Ovary (tissue), 3 donors: ENCODE measurements at regions not wholly inside any gene's neighbourhood (a gene's known extent, or its start where the extent isn't known, plus 50 kb on each side); places are given as distances from the start of the nearest gene placed in this dataset.

Experiments
- POLR2A ChIP-seq: fragments of 450-650 bp; IDR thresholded peaks from one replicate; pipeline ENCODE4 v1.6.1; 2017; ENCODE audit warnings: antibody characterized with exemption, mild to moderate bottlenecking, moderate library complexity
- TF ChIP-seq, protein P1 (sequence below), 3 donors: fragments of 450-650 bp in 2 of 3; fragments of 200-600 bp in 1 of 3; IDR thresholded peaks; one replicate each; pipeline versions ENCODE4 v1.5.1 to v1.8.0; 2016 to 2022; ENCODE audit warnings: antibody characterized with exemption in 3 of 3, mild to moderate bottlenecking in 1 of 3
- donor health status: DM: no; HTN: no; CAD: no.

DNA sequence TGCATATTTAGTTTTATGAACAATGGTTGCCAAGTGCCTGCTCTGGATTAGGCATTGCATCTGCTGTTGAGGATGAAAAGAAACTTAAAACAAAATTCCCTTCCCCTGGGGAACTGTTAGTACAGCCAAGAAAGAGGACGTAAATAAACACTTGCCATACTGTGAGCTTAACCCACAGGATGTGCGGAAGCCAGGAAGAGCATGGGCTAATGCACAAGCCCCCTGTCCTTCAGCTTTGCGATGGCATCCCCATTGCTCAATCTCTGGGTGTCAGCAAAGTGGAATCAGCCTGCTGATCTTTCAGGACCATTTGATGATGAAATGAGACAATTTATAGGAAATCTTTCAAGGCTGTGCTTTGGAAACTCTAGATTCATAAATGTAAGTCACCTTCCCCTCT, 399.9 kb upstream of the IGFBP3 start:
- TF ChIP-seq, protein P1, sequence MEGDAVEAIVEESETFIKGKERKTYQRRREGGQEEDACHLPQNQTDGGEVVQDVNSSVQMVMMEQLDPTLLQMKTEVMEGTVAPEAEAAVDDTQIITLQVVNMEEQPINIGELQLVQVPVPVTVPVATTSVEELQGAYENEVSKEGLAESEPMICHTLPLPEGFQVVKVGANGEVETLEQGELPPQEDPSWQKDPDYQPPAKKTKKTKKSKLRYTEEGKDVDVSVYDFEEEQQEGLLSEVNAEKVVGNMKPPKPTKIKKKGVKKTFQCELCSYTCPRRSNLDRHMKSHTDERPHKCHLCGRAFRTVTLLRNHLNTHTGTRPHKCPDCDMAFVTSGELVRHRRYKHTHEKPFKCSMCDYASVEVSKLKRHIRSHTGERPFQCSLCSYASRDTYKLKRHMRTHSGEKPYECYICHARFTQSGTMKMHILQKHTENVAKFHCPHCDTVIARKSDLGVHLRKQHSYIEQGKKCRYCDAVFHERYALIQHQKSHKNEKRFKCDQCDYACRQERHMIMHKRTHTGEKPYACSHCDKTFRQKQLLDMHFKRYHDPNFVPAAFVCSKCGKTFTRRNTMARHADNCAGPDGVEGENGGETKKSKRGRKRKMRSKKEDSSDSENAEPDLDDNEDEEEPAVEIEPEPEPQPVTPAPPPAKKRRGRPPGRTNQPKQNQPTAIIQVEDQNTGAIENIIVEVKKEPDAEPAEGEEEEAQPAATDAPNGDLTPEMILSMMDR (IDR thresholded peaks at IDR 0.05): no peak
- TF ChIP-seq POLR2A: no peak
